SU-DHL-6 (cell line): ENCODE measurements at regions not wholly inside any gene's neighbourhood (a gene's known extent, or its start where the extent isn't known, plus 50 kb on each side); places are given as distances from the start of the nearest gene placed in this dataset.
"Not testable (repeated sequence)": the region's sequence is repeated elsewhere in the genome, so short reads cannot be mapped to it uniquely, and the experiment has no call there.

ENCODE experiments used
- H2AFZ ChIP-seq: fragments of 200-600 bp; sonication (generic); 2 replicates; pipeline ENCODE4 v1.6.1; 2014; ENCODE audit warnings: low read depth, mild to moderate bottlenecking, moderate library complexity, mixed read lengths, antibody characterized with exemption, low read length; ENCODE audit not compliant: severe bottlenecking
- H3F3A ChIP-seq: fragments of 200-600 bp; shearing (Covaris generic); 2 replicates; pipeline ENCODE4 v1.6.0; 2016; ENCODE audit warnings: antibody characterized with exemption, mild to moderate bottlenecking; ENCODE audit not compliant: insufficient read depth
- H3K27ac ChIP-seq: fragments of 200-600 bp; sonication (generic); 2 replicates; pipeline ENCODE4 v1.5.1; 2016; ENCODE audit warnings: low read depth, mild to moderate bottlenecking, low read length, moderate library complexity, mixed read lengths
- H3K27me3 ChIP-seq: fragments of 200-600 bp; sonication (generic), shearing (Covaris generic); 2 replicates; pipeline ENCODE4 v1.6.0; 2014; ENCODE audit warnings: mild to moderate bottlenecking, low read length
- H3K36me3 ChIP-seq: fragments of 200-600 bp; sonication (generic); 2 replicates; pipeline ENCODE4 v1.6.1; 2014; ENCODE audit warnings: mild to moderate bottlenecking, low read length, mixed read lengths
- H3K4me2 ChIP-seq: fragments of 300-600, 200-600 bp; shearing (Covaris generic), sonication (generic); 2 replicates; pipeline ENCODE4 v1.6.0; 2014; ENCODE audit warnings: low read length, low read depth, mild to moderate bottlenecking; ENCODE audit not compliant: poor library complexity, severe bottlenecking
- H3K4me3 ChIP-seq: fragments of 200-600 bp; sonication (generic); 2 replicates; pipeline ENCODE4 v1.5.1; 2014; ENCODE audit warnings: antibody characterized with exemption, low read length, mild to moderate bottlenecking, mixed read lengths; ENCODE audit not compliant: insufficient read depth, poor library complexity, severe bottlenecking
- H3K79me2 ChIP-seq: fragments of 200-600 bp; sonication (generic); 2 replicates; pipeline ENCODE4 v1.6.1; 2014; ENCODE audit warnings: mild to moderate bottlenecking, low read length, moderate library complexity; ENCODE audit not compliant: insufficient read depth
- H3K9ac ChIP-seq: fragments of 200-600 bp; sonication (generic); 2 replicates; pipeline ENCODE4 v1.7.0; 2014; ENCODE audit warnings: mild to moderate bottlenecking, low read length
- H3K9me2 ChIP-seq: fragments of 200-600 bp; sonication (generic); replicated peaks from 2 replicates; pipeline ENCODE4 v1.6.1; 2014; ENCODE audit warnings: low read length; ENCODE audit not compliant: insufficient read depth
- H3K9me3 ChIP-seq: fragments of 200-600 bp; sonication (generic); 2 replicates; pipeline ENCODE4 v1.6.1; 2014; ENCODE audit warnings: low read length, mixed read lengths; ENCODE audit not compliant: insufficient read depth
- H4K20me1 ChIP-seq: fragments of 200-600 bp; sonication (generic); 2 replicates; pipeline ENCODE4 v1.6.1; 2014; ENCODE audit warnings: low read depth, mild to moderate bottlenecking, antibody characterized with exemption, low read length, moderate library complexity, mixed read lengths
- EZH2phosphoT487 ChIP-seq: fragments of 200-600 bp; sonication (generic), shearing (Covaris generic); conservative IDR thresholded peaks from 2 replicates; pipeline ENCODE4 v1.6.1; 2018; ENCODE audit warnings: mild to moderate bottlenecking, antibody characterized with exemption, low read length, moderate library complexity, mixed read lengths
- TF ChIP-seq, protein P1 (sequence below): fragments of 200-600 bp; sonication (generic); IDR thresholded peaks from one replicate; pipeline ENCODE4 v1.5.1; 2017; ENCODE audit warnings: antibody characterized with exemption, mild to moderate bottlenecking, low read length, moderate library complexity; ENCODE audit not compliant: insufficient read depth, poor library complexity, severe bottlenecking

DNA sequence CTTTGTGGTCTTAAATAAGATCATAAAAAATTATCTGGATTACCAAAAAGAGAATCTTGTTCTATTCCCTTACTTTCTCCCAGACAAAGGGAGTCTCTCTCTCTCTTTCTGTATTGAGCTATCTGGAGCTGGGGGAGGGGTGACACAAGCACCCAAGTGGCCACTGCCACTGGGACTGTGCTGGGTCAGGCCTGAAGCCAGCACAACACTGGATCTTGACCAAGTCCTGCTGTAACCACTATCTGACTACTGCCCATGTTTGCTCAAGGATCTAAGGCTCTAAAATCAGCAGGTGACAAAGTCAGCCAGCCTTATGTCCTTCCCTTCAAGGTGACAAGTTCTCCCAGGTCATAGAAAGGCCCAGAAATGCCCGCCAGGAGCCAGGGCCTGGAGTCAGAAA lies 75.0 kb upstream of the SPATA16 start:
- no peak overlapping the region for H3K4me3 ChIP-seq
- no peak for TF ChIP-seq EZH2phosphoT487
- no peaks in the 10 kb centered on the region for H3K9me3 ChIP-seq
- H3K27me3 ChIP-seq = no peaks in the 10 kb centered on the region
- H3K79me2 ChIP-seq = no peaks in the 10 kb centered on the region
- H3K4me2 ChIP-seq = no peak overlapping the region
- H3K9me2 ChIP-seq = no peaks in the 10 kb centered on the region
- no peaks in the 10 kb centered on the region for H3F3A ChIP-seq
- H3K9ac ChIP-seq = no peak overlapping the region
- no peak overlapping the region for H2AFZ ChIP-seq
- H4K20me1 ChIP-seq = no peaks in the 10 kb centered on the region
- no peaks in the 10 kb centered on the region for H3K36me3 ChIP-seq
- no peak overlapping the region for H3K27ac ChIP-seq

GRCh38 chr3:173214576-173214975 lies 73.5 kb upstream of the SPATA16 start:
- Histone ChIP-seq H3K9me3 (no peaks in the 10 kb centered on the region), H3K9me2 (no peaks in the 10 kb centered on the region), H3K27ac (no peak overlapping the region), H3K4me3 (no peak overlapping the region), H3K4me2 (no peak overlapping the region), H3K9ac (no peak overlapping the region), H2AFZ (no peak overlapping the region), H3K79me2 (no peaks in the 10 kb centered on the region), H3K27me3 (no peaks in the 10 kb centered on the region), H3K36me3 (no peaks in the 10 kb centered on the region), H4K20me1 (no peaks in the 10 kb centered on the region), H3F3A (no peaks in the 10 kb centered on the region)
- TF ChIP-seq, protein P1, sequence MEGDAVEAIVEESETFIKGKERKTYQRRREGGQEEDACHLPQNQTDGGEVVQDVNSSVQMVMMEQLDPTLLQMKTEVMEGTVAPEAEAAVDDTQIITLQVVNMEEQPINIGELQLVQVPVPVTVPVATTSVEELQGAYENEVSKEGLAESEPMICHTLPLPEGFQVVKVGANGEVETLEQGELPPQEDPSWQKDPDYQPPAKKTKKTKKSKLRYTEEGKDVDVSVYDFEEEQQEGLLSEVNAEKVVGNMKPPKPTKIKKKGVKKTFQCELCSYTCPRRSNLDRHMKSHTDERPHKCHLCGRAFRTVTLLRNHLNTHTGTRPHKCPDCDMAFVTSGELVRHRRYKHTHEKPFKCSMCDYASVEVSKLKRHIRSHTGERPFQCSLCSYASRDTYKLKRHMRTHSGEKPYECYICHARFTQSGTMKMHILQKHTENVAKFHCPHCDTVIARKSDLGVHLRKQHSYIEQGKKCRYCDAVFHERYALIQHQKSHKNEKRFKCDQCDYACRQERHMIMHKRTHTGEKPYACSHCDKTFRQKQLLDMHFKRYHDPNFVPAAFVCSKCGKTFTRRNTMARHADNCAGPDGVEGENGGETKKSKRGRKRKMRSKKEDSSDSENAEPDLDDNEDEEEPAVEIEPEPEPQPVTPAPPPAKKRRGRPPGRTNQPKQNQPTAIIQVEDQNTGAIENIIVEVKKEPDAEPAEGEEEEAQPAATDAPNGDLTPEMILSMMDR = no peak

- no peak for TF ChIP-seq EZH2phosphoT487
- TF ChIP-seq, protein P1 = no peak
- no peak overlapping the region for H3K27ac ChIP-seq
- H3F3A ChIP-seq = no peaks in the 10 kb centered on the region
- no peak overlapping the region for H3K9ac ChIP-seq
- no peaks in the 10 kb centered on the region for H3K36me3 ChIP-seq
- no peaks in the 10 kb centered on the region for H3K9me3 ChIP-seq
- H3K79me2 ChIP-seq = no peaks in the 10 kb centered on the region
- no peak overlapping the region for H3K4me3 ChIP-seq
- no peaks in the 10 kb centered on the region for H3K27me3 ChIP-seq
- H3K9me2 ChIP-seq = no peaks in the 10 kb centered on the region
- no peak overlapping the region for H3K4me2 ChIP-seq
- H4K20me1 ChIP-seq = no peaks in the 10 kb centered on the region
- H2AFZ ChIP-seq = no peak overlapping the region
Measured at GRCh38 chr3:173199568-173199967, 58.5 kb upstream of the SPATA16 start.

- H4K20me1 ChIP-seq, H3K9me2 ChIP-seq, H3K79me2 ChIP-seq, H3K4me3 ChIP-seq, H3F3A ChIP-seq, H3K9me3 ChIP-seq, H2AFZ ChIP-seq, H3K36me3 ChIP-seq, H3K9ac ChIP-seq, H3K27me3 ChIP-seq, H3K4me2 ChIP-seq, H3K27ac ChIP-seq: not testable (repeated sequence)
Measured at GRCh38 chr3:173194868-173195267, 53.8 kb upstream of the SPATA16 start.
